ENCODE measurements at regions not wholly inside any gene's neighbourhood (a gene's known extent, or its start where the extent isn't known, plus 50 kb on each side); places are given as distances from the start of the nearest gene placed in this dataset.

DNA sequence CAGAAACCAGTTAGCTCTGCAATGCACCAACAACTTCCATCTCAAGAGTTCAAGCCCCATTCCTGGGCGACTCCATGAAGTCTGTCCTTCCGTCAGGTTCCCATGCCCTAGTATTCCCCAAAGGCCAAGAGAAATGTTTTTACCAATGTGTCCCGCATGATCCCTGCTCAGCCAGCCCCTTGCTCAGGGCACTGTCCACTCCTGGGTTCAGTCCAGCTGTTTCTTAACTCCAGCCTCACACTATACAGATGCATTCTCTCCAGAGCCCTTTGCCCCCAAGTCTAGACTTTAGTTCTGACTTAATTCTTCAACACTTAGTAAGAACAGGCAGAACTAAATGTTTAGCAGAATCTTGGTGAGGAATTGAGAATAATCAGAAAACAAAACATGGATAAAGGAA is 497.5 kb downstream of the SOX6 start:
- TF ChIP-seq POLR2A (IDR thresholded peaks at IDR 0.05) (no peak), POLR2AphosphoS5 (IDR thresholded peaks at IDR 0.05) (no peak)
- TF ChIP-seq, protein P1, sequence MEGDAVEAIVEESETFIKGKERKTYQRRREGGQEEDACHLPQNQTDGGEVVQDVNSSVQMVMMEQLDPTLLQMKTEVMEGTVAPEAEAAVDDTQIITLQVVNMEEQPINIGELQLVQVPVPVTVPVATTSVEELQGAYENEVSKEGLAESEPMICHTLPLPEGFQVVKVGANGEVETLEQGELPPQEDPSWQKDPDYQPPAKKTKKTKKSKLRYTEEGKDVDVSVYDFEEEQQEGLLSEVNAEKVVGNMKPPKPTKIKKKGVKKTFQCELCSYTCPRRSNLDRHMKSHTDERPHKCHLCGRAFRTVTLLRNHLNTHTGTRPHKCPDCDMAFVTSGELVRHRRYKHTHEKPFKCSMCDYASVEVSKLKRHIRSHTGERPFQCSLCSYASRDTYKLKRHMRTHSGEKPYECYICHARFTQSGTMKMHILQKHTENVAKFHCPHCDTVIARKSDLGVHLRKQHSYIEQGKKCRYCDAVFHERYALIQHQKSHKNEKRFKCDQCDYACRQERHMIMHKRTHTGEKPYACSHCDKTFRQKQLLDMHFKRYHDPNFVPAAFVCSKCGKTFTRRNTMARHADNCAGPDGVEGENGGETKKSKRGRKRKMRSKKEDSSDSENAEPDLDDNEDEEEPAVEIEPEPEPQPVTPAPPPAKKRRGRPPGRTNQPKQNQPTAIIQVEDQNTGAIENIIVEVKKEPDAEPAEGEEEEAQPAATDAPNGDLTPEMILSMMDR (IDR thresholded peaks at IDR 0.05): no peak

Measured in breast epithelium (tissue), 3 donors.